OCI-LY7 (cell line): ENCODE measurements at regions not wholly inside any gene's neighbourhood (a gene's known extent, or its start where the extent isn't known, plus 50 kb on each side); places are given as distances from the start of the nearest gene placed in this dataset.

Experiments used
- CTCF ChIP-seq: fragments of 200-600 bp; sonication (generic); conservative IDR thresholded peaks from 2 replicates; pipeline ENCODE4 v1.5.1; 2014; ENCODE audit warnings: mild to moderate bottlenecking, antibody characterized with exemption, low read length, moderate library complexity, mixed read lengths
- EZH2phosphoT487 ChIP-seq: fragments of 200-600 bp; sonication (generic); IDR thresholded peaks from 2 replicates; pipeline ENCODE4 v1.6.1; 2018; ENCODE audit warnings: low read depth, borderline replicate concordance, mild to moderate bottlenecking, mixed run types, antibody characterized with exemption, low read length, moderate library complexity, mixed read lengths

- TF ChIP-seq CTCF (no peak), EZH2phosphoT487 (no peak)
These were observed 1209.8 kb upstream of the CELF2 start for GRCh38 chr10:9807846-9808245.
